WERI-Rb-1 (cell line): ENCODE measurements at regions not wholly inside any gene's neighbourhood (a gene's known extent, or its start where the extent isn't known, plus 50 kb on each side); places are given as distances from the start of the nearest gene placed in this dataset.

Source experiments
- DNase-seq: peaks from one replicate; pipeline ENCODE4 v3.0.0-alpha.2; 2020
- H3K27ac ChIP-seq: fragments of 250-450 bp; sonication (Bioruptor Pico); 2 replicates; pipeline ENCODE4 v1.5.1; 2020; ENCODE audit warnings: mild to moderate bottlenecking, moderate library complexity
- H3K27me3 ChIP-seq: fragments of 250-450 bp; sonication (Bioruptor Pico); 2 replicates; pipeline ENCODE4 v1.5.1; 2021; ENCODE audit warnings: mild to moderate bottlenecking, low read depth, moderate library complexity; ENCODE audit not compliant: insufficient read depth, severe bottlenecking
- H3K36me3 ChIP-seq: fragments of 250-450 bp; sonication (Bioruptor Pico); 2 replicates; pipeline ENCODE4 v1.5.1; 2020; ENCODE audit warnings: mild to moderate bottlenecking, moderate library complexity
- H3K4me3 ChIP-seq: 2 replicates; pipeline ENCODE4 v1.5.1; 2011; ENCODE audit warnings: low read depth, mild to moderate bottlenecking, control low read depth, low read length
- H3K9me3 ChIP-seq: fragments of 250-450 bp; sonication (Bioruptor Pico); 2 replicates; pipeline ENCODE4 v1.5.1; 2021; ENCODE audit warnings: mild to moderate bottlenecking, moderate library complexity; ENCODE audit not compliant: severe bottlenecking
- TF ChIP-seq, protein P1 (sequence below): IDR thresholded peaks from 2 replicates; pipeline ENCODE4 v1.5.1; 2011; ENCODE audit warnings: low read depth, mild to moderate bottlenecking, control low read depth, inconsistent platforms, low read length

DNA sequence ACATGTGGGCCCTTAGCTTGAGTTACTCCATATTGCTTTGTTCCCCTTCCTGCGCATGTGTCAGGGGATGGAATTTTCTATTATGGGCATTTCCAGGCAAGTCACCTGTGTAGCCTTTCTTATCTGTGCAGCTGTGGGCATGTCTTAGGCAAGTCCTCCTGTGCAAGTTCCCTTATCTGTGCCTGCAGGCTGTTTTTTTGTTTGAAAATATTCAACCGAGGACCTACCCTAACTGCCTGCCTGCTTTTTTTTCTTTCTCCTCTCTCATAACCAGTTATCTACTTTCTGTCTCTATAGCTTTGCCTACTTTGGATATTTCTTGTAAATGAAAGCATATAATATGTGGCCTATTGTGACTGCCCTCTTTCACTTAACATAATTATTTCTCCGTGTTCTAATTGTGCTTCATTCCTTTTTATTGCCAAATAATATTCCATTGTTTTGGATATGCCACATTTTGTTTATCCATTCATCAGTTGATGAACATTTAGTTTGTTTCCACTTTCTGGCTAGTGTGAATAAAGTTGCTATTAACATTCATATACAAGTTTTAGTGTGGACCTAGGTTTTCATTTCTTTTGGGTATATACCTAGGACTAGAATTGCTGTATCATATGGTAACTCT, 83.6 kb upstream of the CADM1 start:
- Histone ChIP-seq H3K36me3 (no peaks in the 10 kb centered on the region), H3K27ac (no peak overlapping the region), H3K9me3 (peaks cover 14% of the 10 kb centered on the region), H3K4me3 (no peak overlapping the region), H3K27me3 (no peaks in the 10 kb centered on the region)
- no peak for DNase-seq
- TF ChIP-seq, protein P1, sequence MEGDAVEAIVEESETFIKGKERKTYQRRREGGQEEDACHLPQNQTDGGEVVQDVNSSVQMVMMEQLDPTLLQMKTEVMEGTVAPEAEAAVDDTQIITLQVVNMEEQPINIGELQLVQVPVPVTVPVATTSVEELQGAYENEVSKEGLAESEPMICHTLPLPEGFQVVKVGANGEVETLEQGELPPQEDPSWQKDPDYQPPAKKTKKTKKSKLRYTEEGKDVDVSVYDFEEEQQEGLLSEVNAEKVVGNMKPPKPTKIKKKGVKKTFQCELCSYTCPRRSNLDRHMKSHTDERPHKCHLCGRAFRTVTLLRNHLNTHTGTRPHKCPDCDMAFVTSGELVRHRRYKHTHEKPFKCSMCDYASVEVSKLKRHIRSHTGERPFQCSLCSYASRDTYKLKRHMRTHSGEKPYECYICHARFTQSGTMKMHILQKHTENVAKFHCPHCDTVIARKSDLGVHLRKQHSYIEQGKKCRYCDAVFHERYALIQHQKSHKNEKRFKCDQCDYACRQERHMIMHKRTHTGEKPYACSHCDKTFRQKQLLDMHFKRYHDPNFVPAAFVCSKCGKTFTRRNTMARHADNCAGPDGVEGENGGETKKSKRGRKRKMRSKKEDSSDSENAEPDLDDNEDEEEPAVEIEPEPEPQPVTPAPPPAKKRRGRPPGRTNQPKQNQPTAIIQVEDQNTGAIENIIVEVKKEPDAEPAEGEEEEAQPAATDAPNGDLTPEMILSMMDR, result no peak

DNA sequence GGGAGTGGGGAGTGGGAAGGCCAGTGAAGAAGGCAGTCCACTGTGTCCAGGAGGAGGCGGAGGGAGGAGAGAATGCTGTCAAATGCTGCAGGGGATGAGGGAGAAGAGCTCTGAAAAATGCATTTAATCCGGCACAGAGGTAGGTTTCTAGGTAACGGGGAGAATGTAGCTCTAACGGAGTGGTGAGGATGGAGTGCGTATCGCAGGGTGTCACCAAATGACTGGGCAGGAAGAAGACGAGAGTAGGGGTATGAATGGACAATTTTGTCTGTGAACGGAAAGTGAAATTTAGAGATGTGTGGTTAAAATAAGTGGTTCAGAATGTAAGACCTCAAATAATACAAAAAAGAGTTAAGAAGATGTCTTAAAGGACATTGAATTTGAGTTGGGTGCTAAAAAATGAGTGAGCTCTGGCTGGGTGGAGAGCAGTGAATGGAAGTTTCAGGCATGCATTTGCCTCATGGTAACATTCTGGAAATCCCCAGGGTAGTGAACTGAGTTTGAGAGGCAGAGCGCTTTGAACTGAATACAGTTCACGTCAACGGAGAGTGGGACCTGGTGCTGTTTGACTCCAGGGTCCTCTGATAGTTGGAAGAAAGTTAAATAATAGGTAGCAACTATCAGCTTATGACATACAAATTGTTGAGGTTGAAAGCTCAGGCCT, 81.3 kb upstream of the CADM1 start:
- Histone ChIP-seq H3K27ac (no peak overlapping the region), H3K9me3 (peaks cover 14% of the 10 kb centered on the region), H3K36me3 (no peaks in the 10 kb centered on the region), H3K27me3 (no peaks in the 10 kb centered on the region), H3K4me3 (no peak overlapping the region)
- TF ChIP-seq, protein P1, result no peak
- DNase-seq, result no peak

DNA sequence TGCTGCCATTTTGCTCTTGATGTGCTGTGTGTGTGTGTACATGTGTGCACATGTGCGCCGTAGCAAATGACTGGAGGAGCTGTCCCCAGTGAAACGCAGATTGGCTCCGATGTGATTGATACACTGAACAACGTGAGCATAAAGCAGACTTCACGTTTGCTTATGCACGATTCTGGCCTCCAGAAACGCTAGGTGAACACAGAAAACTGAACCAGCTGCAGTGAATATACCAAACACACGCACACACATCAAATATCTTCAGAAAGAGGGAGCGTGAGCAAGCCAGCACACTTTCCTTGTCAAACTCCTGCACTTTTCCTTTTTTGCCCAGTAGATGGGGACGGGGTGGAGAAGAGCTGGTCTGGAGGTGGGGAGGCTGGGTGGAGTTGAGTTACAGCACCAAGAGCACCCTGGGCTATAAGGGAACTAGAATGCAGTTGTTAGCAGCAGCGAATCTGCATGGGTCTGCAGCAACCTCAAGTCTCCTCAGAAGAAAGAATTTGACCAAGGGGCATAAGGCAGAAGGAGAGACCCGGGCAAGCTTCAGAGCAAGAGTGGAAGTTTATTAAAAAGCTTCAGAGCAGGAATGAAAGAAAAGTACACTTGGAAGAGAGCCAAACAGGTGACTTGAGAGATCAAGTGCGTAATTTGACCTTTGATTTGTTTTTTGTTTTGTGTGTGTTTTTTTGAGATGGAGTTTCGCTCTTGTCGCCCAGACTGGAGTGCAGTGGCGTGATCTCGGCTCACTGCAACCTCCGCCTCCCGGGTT, 77.8 kb upstream of the CADM1 start:
- no peaks in the 10 kb centered on the region for H3K27me3 ChIP-seq
- H3K27ac ChIP-seq, result no peak overlapping the region
- no peaks in the 10 kb centered on the region for H3K9me3 ChIP-seq
- peak; percentile 49 for DNase-seq
- H3K36me3 ChIP-seq, result no peaks in the 10 kb centered on the region
- H3K4me3 ChIP-seq, result no peak overlapping the region
- TF ChIP-seq, protein P1, result peak; percentile 37

DNA sequence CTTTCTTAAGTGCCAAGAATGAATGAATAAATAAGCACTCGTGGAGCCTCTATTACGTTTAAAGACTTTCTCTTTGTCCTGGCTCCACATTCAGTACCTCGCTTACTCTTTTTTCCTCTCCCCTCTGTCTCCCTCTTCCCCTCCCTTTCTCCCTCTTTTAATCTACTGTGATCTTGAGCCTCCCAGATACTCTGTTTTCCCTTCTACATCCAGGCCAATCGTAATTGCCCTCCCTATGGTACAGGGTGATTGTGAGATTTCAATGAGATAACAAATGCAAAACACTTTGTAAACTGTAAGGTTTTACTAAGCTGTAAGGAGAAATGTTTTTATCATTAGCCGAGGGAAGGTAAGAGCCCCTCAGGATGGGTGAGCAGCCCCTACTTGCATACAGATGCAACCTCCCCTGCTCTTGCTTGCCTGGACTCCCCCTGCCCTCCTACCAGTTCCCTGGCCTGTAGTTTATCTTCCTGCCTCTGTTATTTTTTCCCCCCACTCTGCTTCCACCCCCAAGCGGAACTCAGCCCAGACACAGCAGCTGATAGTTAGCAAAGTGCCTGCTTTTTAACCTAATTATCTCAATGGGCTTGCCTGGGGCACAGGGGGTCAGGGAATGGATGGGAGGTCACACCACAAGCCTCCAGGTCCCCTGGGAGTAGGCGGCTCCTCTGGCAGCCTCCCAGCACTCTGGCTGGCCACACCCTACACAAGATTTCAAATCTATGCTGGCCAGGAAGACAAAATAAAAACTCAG, 76.9 kb upstream of the CADM1 start:
- H3K4me3 ChIP-seq, result no peak overlapping the region
- no peaks in the 10 kb centered on the region for H3K9me3 ChIP-seq
- no peak overlapping the region for H3K27ac ChIP-seq
- no peaks in the 10 kb centered on the region for H3K27me3 ChIP-seq
- TF ChIP-seq, protein P1, result no peak
- DNase-seq, result peak; percentile 49
- H3K36me3 ChIP-seq, result no peaks in the 10 kb centered on the region

DNA sequence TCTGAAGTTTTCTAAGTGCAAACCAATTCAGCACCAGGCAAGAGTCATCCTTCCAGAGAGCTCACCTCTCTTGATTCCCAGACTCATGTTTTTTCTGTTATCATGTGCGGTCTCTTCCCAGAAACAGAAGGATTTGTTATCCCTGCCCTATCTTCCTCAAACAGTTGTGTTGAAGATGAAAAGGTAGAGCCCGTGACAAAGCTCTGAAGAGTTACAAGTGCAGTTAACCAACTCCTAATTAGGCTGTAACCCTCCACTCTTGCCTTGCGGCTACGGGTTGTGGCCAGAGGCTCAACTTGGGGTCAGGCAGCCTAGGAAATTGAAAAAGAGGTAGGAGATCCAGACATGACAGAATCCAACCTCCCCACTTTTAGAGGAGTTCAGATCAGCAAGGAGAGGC, 76.2 kb upstream of the CADM1 start:
- TF ChIP-seq, protein P1, result no peak

More for the DNA sequence above, 76.2 kb upstream of the CADM1 start:
- Histone ChIP-seq H3K9me3 (no peaks in the 10 kb centered on the region), H3K4me3 (no peak overlapping the region), H3K27ac (no peak overlapping the region), H3K36me3 (no peaks in the 10 kb centered on the region), H3K27me3 (no peaks in the 10 kb centered on the region)
- DNase-seq, result no peak
